Stimulated activated CD4-positive, alpha-beta T cell treated with anti-CD3 and anti-CD28 coated beads, Interleukin-2, amount 100 ng/mL, for 48 hours (primary cell): ENCODE measurements at regions not wholly inside any gene's neighbourhood (a gene's known extent, or its start where the extent isn't known, plus 50 kb on each side); places are given as distances from the start of the nearest gene placed in this dataset.

Source experiments
- DNase-seq, 2 donors: peaks; one replicate each; pipeline ENCODE4 v3.0.0-alpha.2; 2020

- no peak for DNase-seq
Observed at GRCh38 chr6:121499666-121500065, 64.2 kb downstream of the GJA1 start.

- DNase-seq = no peak
Observed at GRCh38 chr6:121503589-121503991, 68.1 kb downstream of the GJA1 start.

DNA sequence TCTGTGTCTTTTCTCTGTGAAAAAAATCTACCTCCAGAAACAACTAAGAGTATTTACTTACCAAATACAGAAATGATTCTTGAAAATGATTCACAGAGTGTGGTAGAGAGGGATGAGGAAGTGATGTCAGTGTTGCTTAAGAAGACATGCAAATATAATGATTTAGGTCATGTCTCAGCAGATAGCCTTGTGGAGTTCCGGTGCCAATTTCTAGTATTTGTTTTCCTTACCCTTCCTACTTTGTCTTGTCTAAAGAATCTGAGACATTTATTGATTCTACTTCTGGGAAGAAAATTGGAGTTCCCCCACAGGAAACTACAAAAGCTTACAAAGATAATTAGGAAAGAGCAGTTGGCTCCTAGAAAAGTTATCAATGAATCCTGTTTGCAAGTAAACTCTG, 68.8 kb downstream of the GJA1 start:
- no peak for DNase-seq

DNA sequence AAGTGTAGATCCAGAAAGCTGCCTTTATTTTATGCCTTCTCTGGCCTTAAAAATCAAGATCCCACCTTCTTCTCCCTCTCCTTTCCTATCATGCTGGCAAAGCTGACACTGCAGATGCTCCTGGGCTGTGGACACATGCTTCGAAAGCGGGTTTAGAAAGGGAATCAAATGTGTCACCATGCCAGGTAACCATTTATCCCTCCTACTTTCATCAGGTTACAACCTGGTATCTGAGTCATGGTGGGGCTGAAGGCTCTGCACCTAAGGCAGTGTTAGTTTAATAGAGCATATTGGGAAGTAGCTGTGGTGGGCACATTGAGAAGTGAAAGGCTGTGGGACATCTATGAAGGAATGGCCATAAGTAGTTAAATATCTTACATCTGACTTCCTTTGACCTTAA, 69.8 kb downstream of the GJA1 start:
- DNase-seq = no peak

DNA sequence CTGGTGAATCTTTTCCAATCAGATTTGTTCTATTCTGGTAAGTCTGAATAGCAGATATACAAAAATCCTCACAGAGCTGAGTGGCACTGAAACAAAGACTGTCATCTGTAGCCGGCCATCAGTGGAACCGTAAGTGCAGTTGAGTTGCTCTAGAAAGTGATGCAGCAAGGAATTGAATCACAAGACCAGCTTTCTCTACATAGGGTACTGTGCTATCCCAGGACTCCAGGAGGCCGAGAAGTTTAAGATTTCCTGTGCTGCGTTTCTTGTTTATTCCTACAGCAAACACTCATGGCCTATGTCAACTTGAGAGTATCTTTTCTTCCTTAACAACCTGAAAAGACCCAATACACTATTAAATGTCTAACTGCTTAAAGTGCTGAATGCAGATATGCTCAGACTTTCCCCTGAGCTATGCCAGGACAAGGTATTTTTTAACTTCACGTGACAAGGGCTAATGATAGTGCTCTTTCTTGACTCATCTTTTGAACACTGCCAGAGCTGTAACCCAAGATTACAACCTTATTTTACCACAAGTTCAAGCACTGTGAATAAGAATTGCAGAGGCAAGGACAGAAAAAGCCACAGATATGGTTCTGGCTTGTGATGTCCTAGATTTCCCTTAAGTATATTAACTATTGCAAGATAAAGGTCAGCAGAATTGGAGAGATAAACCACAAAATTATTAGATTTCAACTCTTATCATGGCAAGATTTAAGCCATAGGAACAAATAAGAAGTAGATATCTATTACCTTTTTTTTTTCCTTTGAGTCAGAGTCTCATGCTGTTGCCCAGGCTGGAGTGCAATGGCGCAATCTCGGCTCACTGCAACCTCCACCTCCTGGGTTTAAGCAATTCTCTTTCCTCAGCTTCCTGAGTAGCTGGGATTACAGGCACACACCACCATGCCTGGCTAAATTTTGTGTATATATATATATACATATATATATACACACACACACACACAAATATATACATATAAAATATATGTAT, 71.6 kb downstream of the GJA1 start:
- no peak for DNase-seq

- DNase-seq = no peak
Observed at GRCh38 chr6:121510568-121511177, 75.2 kb downstream of the GJA1 start.

GRCh38 chr6:121515630-121516265, 80.3 kb downstream of the GJA1 start:
- no peak for DNase-seq

DNA sequence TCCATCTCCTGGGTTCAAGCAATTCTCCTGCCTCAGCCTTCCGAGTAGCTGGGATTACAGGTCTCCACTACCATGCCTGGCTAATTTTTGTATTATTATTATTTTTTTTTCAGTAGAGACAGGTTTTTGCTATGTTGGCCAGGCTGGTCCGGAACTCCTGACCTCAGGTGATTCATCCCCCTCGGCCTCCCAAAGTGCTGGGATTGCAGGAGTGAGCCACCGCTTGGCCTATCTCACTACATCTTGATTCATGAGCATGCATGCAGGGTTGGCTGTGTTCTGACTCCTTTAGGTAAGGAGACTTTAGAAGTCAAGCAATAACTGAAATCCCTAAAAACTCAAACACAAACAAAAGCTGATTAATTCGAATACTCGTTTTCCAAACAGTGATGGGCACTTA, 80.9 kb downstream of the GJA1 start:
- no peak for DNase-seq

DNA sequence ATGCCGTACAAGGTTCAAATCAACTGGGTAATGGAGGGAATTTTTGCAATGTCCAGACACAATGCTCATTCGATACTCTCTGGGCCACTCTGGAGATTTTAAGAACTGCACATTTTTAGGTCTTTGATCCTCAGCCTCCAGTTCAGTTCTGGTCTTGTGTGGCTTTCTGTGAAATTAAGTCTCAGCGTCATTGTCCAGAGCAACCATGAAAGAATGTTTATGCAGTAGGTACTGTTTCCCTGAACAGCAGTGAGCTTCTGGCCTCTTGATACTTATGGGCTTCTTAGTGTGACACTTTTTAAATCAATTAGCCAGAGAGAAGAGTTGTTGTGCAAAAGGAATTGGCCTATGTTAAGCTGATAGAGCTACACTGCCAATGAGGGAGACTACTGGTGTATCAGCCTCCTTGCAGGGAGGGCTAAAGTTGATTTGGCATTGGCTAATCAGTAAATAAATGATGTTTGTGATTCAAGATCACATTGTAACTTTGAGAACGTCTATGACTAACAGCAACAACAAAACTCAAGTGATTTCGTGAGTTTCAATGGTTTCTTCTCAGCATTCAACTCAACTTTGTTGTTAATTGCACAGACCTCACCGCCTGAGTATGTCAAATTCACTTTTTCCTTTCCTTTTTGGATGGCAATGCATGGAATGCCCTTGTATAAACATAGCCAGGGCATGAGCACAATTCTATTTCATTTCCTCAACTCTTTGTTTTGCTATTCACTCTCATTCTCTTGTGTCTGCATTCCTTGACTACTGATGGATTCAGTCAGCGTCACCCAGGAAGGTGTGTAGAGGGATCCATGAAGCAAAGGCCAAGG, 85.1 kb downstream of the GJA1 start:
- no peak for DNase-seq

- no peak for DNase-seq
Observed at GRCh38 chr6:121521164-121521555, 85.7 kb downstream of the GJA1 start.

DNA sequence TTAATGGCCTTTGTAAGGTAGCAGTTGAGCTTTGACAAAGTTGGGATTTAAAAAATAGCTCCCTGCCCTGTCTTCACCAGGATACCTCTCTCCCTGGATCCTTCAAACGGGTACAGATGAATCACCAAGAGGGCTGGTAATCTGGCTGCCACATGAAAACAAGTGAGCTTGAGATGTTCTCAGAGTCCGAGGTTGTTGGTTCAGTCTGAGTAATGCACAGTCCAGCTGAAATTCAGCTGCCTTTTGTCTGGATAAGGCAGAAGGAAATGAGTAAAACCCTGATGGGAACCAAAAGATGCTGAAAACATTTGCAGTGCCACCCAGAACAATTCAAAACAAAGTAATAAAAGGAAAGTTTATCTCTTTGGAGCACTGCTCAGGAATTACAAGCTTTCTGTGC, 86.8 kb downstream of the GJA1 start:
- DNase-seq = no peak

- no peak for DNase-seq
Observed at GRCh38 chr6:121522771-121523386, 87.4 kb downstream of the GJA1 start.

- no peak for DNase-seq
Observed at GRCh38 chr6:121523628-121524027, 88.2 kb downstream of the GJA1 start.

GRCh38 chr6:121526282-121526681, 90.8 kb downstream of the GJA1 start:
- no peak for DNase-seq

DNA sequence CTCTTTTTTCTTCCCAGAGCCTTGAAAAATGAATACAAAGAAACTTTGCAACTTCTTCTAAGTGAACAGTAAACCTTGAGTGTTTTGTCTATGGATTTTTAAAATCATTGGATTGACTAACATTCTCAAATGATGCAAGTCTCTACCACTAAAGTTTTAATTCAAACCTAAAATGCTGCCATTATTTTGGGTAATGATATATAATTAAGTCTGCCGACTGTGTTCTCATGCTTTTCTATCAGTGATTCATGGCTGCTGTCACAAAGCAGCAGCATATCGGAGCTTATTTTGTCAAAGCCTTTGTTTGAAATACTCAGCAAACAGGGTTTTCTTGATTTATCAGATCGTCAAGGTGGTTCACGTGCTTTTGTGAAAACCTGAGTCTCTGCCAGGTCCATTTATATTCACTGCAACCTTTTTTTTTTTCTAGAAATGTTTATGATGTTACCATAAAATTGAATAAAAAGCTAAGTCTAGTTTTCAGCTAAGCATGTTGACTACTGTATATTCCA, 96.3 kb downstream of the GJA1 start:
- DNase-seq = no peak

- DNase-seq = no peak
Observed at GRCh38 chr6:121533321-121533841, 97.9 kb downstream of the GJA1 start.

DNA sequence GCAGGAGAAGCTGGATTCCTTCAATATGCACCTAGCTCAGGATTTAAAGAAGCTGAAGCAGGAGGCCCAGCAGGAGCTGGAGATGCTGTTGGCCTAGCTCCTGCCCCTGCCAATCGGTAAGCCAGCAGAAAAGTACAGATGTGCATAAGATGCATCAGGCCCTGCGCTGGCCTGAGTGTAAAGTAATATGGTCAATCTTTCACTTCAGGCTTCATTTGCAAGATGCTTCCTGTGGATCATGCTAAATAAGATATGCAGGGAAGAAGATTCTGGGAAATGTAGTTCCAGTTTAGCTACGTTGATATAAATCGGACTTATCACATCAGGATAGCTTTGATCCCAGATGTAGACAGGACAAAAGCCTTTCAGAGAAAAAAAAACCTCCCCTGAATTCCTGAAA, 100.3 kb downstream of the GJA1 start:
- no peak for DNase-seq

DNA sequence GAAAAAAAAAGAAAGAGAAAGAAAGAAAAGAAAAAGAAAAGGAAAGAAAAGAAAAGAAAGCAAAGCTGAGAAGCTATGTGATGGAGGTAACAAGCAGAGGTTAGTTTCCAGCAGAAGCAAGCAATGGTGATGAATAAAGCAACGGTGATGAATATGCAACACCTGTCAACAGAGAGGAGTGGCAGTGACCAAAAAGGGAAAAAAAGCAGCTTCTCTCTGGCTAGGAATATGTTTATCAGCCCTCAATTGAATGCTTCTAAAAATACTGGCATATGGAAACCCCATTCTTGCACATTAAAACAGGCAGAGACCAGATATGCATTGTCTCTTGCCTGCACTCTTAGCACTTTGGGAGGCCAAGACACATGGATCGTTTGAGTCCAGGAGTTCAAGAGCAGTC, 100.9 kb downstream of the GJA1 start:
- no peak for DNase-seq

- no peak for DNase-seq
Observed at GRCh38 chr6:121539439-121539838, 104.0 kb downstream of the GJA1 start.

- DNase-seq = no peak
Observed at GRCh38 chr6:121540210-121540609, 104.8 kb downstream of the GJA1 start.

DNA sequence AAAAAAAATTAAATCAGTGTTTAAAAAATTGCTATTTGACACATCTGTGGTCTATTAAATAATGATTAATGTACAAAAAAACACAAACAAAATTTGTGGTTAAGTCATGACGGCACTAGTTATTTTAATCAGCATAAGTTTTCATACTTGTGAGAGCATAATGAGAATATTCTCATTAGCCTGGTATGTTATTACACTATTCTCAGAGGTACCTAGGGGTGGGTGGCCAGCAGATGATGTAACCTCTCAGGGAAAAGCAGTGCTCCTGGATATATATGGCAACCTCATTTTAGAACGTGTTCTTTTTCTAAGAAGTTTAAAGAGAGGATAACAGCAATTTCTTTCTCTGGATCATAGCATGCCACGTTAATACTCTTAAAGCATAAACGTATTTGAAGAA, 109.2 kb downstream of the GJA1 start:
- no peak for DNase-seq

- no peak for DNase-seq
Observed at GRCh38 chr6:121548131-121548530, 112.7 kb downstream of the GJA1 start.
